Esophagus muscularis mucosa (tissue), 4 donors: ENCODE measurements at regions not wholly inside any gene's neighbourhood (a gene's known extent, or its start where the extent isn't known, plus 50 kb on each side); places are given as distances from the start of the nearest gene placed in this dataset.

Experiments
- EP300 ChIP-seq: sonication (generic); formaldehyde crosslinking; IDR thresholded peaks from one replicate; pipeline ENCODE4 v1.6.1; 2017; ENCODE audit warnings: antibody characterized with exemption
- POLR2AphosphoS5 ChIP-seq, 2 donors: sonication (generic); formaldehyde crosslinking; IDR thresholded peaks; one replicate each; pipeline ENCODE4 v1.6.1; 2017; ENCODE audit warnings: antibody characterized with exemption in 2 of 2
- TF ChIP-seq, protein P1 (sequence below), 3 experiments: fragments of 200-600 bp in 2 of 3; fragments of 450-650 bp in 1 of 3; sonication (generic) in 2 of 3; IDR thresholded peaks; one replicate each; pipeline ENCODE4 v1.5.1; 2017 to 2019; ENCODE audit warnings: antibody characterized with exemption in 3 of 3, mild to moderate bottlenecking in 2 of 3, moderate library complexity in 1 of 3

DNA sequence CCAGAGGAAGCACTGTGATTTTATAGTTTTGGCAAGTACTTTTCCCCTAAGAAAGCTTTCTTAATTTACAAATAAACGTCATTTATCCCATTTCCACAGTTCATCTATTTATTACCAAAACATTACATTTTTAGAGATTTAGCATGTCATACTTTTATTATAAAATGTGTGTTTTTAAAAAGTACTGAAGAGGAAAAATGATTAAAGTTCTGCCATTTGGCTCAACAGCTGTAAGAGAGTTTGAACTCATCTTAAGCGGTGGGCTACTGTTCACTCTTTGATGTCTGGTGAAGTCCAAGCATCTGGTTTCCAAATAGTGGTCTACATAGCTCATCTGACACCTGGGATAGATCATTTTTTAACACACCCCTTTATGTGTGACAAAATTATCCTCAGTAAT, 51.3 kb upstream of the TANC1 start:
- TF ChIP-seq, protein P1, sequence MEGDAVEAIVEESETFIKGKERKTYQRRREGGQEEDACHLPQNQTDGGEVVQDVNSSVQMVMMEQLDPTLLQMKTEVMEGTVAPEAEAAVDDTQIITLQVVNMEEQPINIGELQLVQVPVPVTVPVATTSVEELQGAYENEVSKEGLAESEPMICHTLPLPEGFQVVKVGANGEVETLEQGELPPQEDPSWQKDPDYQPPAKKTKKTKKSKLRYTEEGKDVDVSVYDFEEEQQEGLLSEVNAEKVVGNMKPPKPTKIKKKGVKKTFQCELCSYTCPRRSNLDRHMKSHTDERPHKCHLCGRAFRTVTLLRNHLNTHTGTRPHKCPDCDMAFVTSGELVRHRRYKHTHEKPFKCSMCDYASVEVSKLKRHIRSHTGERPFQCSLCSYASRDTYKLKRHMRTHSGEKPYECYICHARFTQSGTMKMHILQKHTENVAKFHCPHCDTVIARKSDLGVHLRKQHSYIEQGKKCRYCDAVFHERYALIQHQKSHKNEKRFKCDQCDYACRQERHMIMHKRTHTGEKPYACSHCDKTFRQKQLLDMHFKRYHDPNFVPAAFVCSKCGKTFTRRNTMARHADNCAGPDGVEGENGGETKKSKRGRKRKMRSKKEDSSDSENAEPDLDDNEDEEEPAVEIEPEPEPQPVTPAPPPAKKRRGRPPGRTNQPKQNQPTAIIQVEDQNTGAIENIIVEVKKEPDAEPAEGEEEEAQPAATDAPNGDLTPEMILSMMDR (IDR thresholded peaks at IDR 0.05), result no peak
- TF ChIP-seq POLR2AphosphoS5 (IDR thresholded peaks at IDR 0.05) (no peak), EP300 (no peak)
